NCI-H226 (cell line): ENCODE measurements at regions not wholly inside any gene's neighbourhood (a gene's known extent, or its start where the extent isn't known, plus 50 kb on each side); places are given as distances from the start of the nearest gene placed in this dataset.

Source experiments
- DNase-seq: peaks from one replicate; pipeline ENCODE4 v3.0.0-alpha.2; 2015

DNA sequence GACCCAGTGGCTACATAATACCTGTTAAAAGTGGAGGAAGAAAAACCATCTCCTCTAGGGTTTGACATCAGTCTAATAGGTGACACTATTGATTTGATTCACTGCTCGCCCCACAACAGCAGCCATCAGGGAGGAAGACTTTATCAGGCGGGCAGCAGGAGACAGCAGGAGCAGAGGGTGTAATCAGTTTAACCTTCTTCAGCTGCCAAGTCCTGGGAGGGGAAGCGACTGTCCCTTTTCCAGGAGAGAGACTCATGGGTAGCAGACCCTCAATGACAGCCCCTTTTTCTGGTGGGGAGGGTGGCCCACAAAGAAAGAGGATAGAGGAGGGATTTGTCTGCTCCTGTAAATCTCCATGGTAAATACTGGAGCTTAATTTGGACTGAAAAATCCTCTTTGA lies 291.8 kb downstream of the HAPSTR1 start:
- no peak for DNase-seq

DNA sequence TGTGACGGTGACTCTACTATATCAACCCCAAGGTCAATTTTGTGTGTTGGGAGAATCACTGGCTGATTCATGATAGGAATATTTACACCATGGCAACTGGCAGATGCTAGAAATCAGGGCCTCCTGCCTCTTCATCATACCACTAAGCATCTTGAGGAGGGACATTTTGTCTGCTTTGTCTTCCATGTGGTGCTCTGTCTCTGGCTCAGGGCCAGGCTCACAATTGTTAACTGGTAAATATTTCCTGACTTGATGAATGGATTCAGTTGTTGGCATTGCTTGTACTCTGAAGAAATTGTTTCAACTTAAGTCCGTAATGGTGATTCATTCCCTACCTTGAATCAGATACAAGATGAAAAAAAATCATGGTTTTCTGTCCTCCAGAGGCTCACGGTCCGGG lies 292.7 kb downstream of the HAPSTR1 start:
- no peak for DNase-seq

DNA sequence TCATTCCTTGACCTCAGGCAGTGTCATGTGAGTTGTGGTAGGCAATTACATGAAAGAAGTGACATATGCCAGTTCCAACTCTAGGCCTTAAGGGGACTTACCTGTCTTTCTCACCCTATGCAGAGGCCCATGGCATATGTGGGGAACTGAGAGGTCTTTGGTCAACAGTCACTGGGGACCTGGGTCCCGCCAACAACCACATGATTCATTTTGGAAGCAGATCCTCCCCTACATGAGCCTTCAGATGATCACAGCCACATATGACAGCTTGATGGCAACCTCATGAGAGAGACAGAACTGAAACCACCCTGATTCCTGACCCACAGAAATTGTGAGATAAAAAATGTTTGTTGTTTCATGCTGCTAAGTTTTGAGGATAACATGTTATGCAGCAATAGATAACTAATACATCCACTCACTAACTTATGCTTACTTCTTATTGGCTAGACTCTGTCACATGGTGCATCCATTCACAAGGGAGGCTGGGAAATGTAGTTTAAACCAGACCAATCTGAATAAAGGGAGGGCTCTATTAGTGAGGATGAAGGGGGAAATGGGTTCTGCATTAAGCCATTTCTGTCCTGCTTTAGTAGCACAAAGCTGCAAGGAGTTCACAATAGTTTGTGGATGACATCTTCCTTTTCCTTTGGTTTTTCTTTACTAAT lies 298.2 kb downstream of the HAPSTR1 start:
- DNase-seq = no peak

DNA sequence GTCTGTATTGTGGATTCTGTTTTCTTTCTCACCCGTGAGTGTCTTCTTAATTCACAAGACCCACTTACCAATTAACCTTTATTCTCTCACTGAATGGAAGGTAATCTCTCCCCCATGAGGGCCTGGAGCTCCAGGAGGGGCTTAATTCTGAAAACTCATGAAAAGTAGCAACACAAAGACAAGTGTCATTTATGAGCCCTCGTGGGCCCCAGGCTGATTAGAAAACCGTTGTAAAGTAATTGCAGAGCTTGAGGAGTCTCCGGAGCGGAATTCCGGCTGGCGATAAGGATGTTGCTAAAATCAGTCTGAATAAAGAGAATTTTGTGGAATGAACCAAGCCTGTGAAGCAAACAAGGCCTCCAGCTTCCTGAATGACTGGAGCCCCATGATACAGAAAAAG lies 301.5 kb downstream of the HAPSTR1 start:
- no peak for DNase-seq

DNA sequence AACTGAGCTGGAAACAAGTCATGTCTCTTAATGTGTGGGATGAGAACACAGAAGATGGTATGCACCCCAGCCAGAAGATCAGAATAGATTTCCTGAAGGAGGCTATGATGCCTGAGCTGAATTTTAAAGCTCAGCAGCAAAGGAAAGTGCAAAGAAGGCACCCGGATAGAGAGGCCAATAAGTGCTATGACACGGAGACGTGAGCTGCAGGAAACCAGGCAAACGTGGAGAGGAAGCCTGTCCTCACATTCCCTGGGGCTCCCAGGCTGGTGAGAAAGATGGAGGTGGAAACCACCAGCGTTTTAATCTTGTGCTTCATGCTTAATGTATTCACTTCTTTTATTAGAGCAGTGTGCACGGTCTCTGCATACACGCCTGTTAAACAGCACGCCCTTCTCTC lies 302.1 kb downstream of the HAPSTR1 start:
- no peak for DNase-seq

DNA sequence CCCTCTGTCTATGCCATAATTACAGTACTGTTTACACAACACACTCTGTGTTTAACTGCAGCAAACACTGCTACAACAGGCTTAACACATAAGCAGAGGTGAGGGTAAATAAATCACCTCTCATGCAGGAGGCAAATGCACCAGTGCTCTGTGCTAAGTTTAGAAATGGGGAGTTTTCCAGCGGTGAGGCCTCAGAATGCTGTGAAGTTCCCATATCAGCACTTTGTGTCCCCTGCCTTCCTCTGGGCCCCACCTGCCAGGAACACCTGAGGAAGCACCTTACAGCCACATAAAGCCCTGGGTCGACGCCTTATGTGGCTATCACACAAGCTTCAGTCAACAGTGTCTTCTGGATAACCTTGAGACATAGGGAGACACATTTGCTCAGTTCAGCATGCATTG lies 304.5 kb downstream of the HAPSTR1 start:
- no peak for DNase-seq

DNA sequence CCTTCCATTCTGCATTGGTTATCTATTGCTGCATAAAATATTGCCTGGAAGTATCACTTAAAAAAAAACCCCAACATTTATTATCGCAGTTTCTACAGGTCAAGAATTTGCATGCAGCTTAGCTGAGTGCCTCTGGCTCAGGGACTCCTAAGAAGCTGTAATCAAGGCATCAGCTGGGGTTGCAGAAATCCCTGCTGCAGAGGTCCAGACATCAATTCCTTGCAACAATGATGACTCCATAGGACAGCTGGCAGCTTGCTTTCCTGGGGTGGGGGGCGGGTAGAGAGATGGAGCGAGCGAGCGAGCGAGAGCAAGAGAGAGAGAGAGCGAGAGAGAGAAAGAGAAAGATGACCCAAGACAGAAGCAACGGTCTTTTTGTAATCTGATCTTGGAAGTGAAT lies 308.1 kb downstream of the HAPSTR1 start:
- no peak for DNase-seq

DNA sequence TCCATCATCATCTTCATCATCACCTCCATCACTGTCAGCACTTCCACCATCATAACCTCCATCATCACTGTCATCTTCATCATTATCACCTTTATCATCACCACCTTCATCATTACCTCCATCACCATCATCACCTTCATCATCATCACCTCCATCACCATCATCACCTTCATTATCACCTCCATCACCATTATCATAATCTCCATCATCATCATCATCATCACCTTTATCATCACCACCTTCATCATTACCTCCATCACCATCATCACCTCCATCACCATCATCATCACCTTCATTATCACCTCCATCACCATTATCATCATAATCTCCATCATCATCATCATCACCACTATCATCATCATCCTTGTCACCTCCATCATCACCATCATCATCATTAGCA lies 309.7 kb downstream of the HAPSTR1 start:
- DNase-seq = no peak

DNA sequence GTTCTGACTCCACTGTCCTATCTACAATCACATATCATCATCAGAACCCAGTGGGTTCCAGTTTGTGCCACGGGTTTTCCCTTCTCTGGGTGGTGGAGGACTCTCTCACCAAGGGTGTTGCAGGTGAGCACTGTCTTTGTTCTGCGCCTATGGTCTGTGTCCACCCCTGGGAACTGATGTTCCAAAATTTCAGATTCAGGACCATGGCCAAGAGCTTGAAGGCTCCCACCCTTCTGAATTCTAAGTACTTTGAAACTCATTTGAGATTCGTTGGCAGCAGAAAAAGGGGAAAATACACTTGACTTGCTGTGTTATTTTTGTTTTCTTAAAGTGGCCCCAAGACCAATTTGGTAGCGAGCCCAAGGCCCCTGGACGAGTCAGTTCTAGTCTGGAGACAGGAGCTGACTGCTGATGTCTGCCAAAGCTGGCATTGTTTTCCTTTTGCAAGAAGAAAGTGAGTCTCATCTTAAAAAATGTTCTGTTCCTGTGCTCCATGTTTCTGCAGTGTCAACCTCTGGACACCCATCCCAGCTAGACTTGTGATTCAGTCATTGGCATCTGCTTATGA lies 310.9 kb downstream of the HAPSTR1 start:
- no peak for DNase-seq

DNA sequence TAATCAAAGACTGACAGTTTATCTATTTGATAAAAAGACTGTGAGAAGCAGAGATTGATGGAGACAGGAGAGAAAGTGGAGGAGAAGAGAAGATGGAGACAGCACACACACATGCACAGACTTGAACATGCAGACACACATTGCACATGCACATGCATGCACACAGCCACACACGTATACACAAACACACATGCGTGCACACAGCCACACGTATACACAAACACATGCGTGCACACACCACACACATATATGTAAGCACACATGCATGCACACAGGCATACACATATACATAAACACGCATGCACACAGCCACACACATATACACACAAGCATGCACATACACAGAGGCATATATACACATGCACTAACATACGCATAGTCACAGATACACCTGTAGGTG lies 313.4 kb downstream of the HAPSTR1 start:
- no peak for DNase-seq

DNA sequence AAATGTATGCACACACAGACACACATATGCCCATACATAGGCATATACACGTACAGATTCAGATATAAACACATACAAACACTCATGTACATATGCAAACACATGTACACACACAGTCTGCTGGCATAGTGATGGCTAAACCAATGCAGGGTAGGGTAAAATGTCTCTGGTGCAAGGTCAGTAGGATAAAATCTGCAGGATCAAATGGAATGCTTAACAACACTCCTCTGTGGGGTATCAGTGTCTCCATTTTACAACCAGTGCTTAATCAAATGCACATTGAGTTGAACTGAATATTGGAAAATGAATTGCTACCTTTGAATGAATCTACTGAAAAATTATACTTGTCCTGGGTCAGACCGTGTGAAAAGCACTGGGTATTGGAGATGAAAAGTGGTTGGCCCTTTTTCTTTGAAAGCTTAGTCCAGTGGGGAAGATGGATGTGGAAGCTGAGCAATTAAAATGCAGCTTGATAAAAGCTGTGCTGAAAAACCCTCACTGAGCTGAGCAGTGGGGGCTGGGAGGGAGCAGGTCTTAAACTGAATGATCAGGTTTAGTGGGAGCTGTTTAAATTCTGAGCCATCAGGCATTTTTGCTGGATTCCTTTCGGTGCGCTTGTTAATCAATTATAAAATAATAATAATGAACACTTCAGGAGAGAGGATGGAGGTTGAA lies 314.7 kb downstream of the HAPSTR1 start:
- no peak for DNase-seq

DNA sequence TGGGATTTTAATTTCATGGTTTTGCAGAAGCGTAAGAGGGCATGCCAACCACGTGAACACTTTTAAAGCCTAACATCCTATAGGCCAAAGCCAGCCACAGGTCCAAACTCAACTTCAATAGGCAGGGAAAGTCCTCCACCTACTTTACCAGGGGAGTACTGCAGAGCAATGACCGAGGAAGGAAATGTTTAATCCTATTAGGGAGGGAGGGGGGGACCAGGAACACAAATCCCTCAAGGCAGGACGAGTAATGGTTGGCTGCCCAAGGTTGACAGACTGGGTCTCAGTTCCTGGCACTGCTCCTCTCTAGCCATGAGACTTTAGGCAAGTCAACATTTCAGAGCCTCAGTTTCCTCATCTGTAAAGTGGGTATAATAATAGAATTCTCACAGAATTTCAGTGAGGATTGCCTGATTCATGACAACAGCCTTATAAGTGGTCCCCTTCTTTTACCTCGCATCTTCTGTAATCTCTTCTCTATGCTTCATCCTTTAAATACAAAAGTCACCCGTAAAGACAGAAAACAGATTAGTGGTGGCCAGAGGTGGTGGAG lies 315.8 kb downstream of the HAPSTR1 start:
- no peak for DNase-seq

DNA sequence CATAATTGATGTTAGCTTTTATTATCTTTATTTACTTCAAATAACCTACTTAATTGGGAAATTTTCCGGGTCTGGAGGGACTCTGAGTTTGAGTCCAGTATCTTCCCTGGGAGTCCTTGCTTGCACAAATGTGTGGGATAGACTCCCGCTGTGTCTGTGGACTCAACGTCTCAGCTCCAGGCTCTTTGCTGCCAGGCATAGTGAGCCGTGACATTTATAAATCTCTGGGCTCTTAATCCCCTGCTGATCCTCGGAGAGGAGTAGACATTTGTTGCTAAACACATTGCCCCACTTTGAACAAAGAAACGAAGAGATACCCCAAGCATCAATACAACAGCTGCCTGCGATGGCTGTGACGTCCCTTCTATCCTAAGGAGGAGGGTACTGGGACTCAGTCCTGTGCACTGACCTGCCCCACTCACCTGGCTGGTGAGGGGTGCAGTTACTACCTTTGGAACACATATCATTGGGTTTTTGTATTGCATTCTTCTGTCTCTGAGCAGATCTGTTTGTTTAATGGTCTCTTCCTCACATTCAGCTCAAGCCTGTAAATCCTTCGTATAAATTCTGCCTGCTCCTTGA lies 316.9 kb downstream of the HAPSTR1 start:
- no peak for DNase-seq

DNA sequence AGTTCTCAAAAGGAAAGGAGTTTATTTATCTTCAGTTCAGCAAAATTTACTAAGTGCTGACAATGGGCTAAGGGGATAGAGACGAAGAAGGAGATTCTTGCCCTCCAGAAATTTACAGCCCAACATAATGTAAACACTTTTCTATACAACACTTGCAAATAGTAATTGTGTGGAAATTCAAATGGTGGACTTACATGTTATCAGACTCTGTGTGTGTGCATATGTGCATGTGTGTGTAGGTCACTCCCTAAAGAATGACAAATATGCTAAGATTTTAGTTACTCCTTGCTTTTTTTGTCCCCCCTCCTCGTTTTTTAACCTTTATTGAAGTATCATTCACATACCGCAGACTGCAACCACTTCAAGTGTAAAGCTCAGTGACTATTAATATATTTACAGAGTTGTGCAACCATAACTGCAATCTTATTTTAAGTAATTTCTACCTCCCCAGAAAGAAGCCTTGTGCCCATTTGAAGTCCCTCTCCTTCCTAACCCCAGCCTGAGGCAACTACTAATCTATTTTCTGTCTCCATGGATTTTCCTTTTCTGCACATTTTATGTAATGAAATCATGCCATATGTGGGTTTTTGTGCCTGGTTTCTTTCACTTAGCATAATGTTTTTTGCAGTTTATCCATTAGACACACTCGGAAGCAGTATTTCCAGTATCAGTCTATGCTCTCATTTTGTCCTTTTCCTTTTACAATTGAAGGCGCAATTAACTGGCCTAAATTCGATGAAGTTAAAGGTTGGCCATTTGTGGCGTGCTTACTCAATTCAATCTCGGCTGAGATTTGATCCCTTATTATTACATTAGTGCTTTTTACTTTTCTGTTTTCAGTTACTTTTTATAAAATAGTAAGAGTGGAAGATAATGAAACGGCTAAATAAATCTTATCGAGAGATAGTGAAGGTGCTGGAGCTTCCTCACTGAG lies 318.4 kb downstream of the HAPSTR1 start:
- DNase-seq = no peak

DNA sequence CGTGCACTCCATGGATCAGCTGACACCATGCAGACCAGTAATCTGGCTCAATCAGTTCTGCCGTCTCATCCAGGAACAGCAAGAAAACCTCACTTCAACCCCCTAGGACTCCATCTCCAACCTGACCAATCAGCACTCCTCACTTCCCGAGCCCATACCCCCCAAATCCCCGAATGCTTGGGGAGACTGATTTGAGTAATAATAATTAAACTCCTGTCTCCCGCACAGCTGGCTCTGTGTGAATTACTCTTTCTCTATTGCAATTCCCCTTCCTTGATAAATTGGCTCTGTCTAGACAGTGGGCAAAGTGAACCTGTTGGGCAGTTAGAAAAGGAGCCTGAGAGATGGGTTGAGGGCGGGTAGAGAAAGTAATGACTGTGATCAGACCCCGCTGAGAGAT lies 320.0 kb downstream of the HAPSTR1 start:
- no peak for DNase-seq

DNA sequence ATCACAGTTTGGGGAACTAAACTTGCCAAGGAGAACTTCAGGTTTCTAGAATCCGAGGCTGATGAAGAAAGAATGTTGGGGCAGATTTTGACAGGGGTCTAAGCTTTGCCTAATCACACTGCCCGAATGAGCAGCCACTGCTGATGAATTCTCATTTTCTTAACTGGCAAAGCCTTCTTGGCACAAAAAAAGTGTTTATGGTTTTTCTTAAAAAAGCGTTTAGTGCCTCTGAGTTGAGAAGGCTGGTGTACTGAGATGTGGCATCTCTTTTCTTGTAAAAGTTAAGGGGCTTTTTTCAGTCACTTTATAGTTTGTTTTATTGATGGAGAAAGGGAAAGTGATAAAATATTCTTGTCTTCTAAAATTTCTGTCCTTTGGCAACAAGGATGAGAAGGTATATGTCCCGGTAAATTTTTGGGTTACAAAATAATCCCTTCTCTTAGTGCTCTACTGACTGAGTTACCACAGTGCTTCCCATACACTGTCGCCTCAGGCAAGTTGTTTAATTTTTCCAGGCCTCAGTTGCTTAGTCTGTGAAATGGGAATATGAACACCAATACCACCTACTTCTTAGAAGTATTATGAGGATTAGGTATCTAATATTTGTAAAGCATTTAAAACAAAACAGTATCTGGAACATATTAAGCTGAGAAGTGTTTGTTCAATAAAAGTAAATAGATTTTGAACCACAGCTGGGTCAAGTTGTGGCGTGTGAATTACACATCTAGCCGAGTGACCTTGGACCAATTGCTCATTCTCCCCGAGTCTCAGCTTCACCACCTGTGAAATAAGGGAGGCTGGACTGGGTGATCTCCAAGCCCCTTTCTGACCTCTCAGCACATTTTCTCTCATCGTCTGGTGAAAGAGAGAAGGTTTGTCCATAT lies 320.8 kb downstream of the HAPSTR1 start:
- no peak for DNase-seq

DNA sequence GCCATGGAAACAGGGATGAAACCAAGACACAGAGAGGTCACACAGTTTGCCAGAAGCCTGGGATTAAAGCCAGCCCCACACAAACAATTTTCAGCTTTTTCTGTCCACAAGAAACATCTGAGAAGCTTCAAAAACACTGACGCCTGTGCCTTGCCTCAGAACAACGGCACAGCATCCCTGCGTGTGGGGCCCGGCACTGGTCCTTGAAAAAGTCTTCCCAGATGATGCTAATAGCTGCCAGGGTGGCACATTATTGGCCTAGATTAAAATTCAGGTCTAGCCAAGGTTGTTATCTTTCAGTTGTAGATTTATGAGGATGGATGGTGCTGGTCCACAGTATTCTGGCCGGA lies 321.4 kb downstream of the HAPSTR1 start:
- no peak for DNase-seq

DNA sequence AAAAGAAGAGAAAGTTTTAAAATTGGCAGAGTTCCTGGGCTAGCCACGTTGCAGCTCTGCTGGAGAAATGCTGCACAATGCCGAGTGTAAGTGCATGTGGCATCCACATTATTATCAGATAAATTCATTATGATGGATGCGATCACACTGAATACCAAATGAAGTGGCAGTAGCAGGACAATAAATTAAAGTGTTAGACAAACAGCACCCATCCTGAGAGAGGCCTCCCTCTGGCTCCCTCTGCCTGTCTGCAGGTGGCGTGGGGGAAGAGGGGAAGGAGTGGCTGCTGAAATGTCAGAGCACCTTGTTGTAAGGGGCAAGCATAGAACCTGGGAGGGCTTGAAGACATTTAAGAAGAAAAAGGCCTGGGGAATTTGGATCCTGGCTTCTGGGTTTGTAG lies 324.1 kb downstream of the HAPSTR1 start:
- DNase-seq = no peak

DNA sequence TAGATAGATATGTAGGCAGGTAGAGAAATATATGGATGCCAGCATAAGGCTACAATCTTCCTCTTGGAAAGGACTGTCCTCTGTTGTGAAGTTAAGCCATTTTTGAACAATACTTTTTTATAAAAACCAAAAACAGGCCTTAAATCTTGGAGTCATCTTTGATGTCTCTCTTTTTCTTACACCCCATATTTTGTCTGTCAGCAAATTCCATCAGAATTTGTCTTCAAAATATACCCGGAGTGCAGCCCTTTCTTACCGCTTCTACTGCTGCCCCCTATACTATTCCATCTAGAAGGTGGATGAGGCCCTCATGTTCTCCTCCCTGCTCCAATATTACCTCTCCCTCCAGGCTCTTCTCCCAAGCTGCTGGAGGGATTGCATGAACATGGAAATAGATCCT lies 326.5 kb downstream of the HAPSTR1 start:
- no peak for DNase-seq

DNA sequence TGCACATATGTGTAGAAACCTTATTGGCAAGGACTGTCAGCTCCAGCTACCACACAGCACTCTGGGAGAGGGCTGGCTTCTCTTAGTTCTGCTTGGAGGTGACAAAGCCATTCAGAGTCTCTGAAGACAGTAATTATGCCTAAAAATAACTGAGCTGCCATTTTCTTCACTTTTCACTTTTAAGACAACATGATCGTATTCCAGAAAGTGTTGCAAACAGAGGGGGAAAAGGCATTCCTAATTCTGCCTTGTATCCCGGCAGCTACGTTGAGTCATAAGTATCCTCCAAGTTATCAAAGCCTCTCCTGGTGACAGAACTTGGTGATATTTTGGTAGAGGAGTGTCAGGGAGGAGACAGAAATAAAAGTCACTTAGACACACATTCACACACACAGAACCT lies 327.7 kb downstream of the HAPSTR1 start:
- no peak for DNase-seq

DNA sequence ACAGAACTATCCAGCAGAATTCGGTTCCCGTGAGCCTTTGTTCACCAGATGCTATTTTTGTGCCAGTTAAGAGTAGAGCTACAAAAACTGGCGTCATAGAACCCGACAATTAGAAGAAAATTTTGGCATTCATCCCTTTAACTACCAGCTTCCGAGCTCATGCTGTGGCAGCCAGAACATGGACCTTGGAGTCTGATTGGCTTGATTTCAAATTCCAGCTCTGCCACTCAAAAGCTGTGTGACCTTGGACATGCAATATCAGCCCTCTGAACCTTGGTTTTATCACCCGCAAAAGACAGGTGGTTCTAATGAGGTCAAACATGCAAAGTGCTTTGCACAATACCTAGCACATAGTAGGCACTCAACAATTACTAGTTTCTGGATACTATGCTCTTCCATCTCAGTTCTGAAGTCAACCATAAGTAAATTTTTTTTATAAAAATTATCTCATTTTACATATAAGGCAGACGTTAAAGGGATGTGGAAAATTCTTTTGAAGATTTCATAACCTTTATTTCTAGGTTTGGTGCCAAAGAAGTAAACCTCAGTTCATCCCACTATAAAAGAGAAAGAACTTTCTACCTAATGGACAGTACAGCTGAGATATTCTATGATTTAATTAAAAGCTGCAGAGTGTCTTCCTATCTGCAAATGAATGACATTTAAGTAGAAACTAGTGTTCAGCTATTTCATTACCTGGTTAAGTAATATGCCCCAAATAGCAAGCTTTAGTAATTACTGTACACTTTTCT lies 331.5 kb downstream of the HAPSTR1 start:
- DNase-seq = no peak
